Hepatocyte (in vitro differentiated cells): ENCODE measurements at regions not wholly inside any gene's neighbourhood (a gene's known extent, or its start where the extent isn't known, plus 50 kb on each side); places are given as distances from the start of the nearest gene placed in this dataset.

Source experiments
- DNase-seq: peaks from one replicate; pipeline ENCODE4 v3.0.0-alpha.2; 2016; ENCODE audit warnings: low spot score
- H2AFZ ChIP-seq: fragments of 200-600 bp; sonication (generic); 2 replicates; pipeline ENCODE4 v1.6.0; 2016; ENCODE audit warnings: antibody characterized with exemption, mild to moderate bottlenecking
- H3K27ac ChIP-seq: fragments of 200-600 bp; sonication (generic); 2 replicates; pipeline ENCODE4 v1.5.1; 2016; ENCODE audit warnings: mild to moderate bottlenecking
- H3K27me3 ChIP-seq: fragments of 200-600 bp; sonication (generic); 2 replicates; pipeline ENCODE4 v1.6.1; 2016
- H3K36me3 ChIP-seq: fragments of 200-600 bp; sonication (generic); replicated peaks from 2 replicates; pipeline ENCODE4 v1.5.1; 2016; ENCODE audit warnings: low read depth; ENCODE audit not compliant: insufficient read depth
- H3K4me1 ChIP-seq: fragments of 200-600 bp; sonication (generic); 2 replicates; pipeline ENCODE4 v1.5.1; 2016; ENCODE audit warnings: mild to moderate bottlenecking, moderate library complexity; ENCODE audit not compliant: insufficient read depth
- H3K4me2 ChIP-seq: fragments of 200-600 bp; sonication (generic); 2 replicates; pipeline ENCODE4 v1.6.0; 2016
- H3K4me3 ChIP-seq: fragments of 200-600 bp; sonication (generic); 2 replicates; pipeline ENCODE4 v1.5.1; 2016; ENCODE audit warnings: mild to moderate bottlenecking
- H3K79me2 ChIP-seq: fragments of 200-600 bp; sonication (generic); 2 replicates; pipeline ENCODE4 v1.6.0; 2017; ENCODE audit warnings: mild to moderate bottlenecking
- H3K9me2 ChIP-seq: fragments of 200-600 bp; sonication (generic); replicated peaks from 2 replicates; pipeline ENCODE4 v1.6.0; 2017; ENCODE audit warnings: mild to moderate bottlenecking; ENCODE audit not compliant: insufficient read depth
- H3K9me3 ChIP-seq: fragments of 200-600 bp; sonication (generic); 2 replicates; pipeline ENCODE4 v1.5.1; 2016; ENCODE audit warnings: low read depth, mild to moderate bottlenecking
- H4K20me1 ChIP-seq: fragments of 200-600 bp; sonication (generic); 2 replicates; pipeline ENCODE4 v1.6.0; 2016; ENCODE audit warnings: mild to moderate bottlenecking; ENCODE audit not compliant: insufficient read depth, poor library complexity, severe bottlenecking
- CTCF ChIP-seq: fragments of 200-600 bp; sonication (generic); IDR thresholded peaks from 2 replicates; pipeline ENCODE4 v1.5.1; 2016; ENCODE audit warnings: antibody characterized with exemption, mild to moderate bottlenecking; ENCODE audit not compliant: poor library complexity
- EZH2 ChIP-seq: fragments of 200-600 bp; sonication (generic); IDR thresholded peaks from 2 replicates; pipeline ENCODE4 v1.6.1; 2016; ENCODE audit warnings: antibody characterized with exemption, mild to moderate bottlenecking, borderline replicate concordance
- EZH2phosphoT487 ChIP-seq: fragments of 200-600 bp; sonication (generic); IDR thresholded peaks from one replicate; pipeline ENCODE4 v1.6.1; 2018; ENCODE audit warnings: antibody characterized with exemption, mild to moderate bottlenecking, low read depth, moderate library complexity; ENCODE audit not compliant: unreplicated experiment, severe bottlenecking
- WGBS: methylation state at CpG from one replicate; pipeline ENCODE4 v1.1.6; 2016; ENCODE audit warnings: low lambda C conversion rate; ENCODE audit errors: missing lambda C conversion rate; 5-methylcytosine and 5-hydroxymethylcytosine counted together

DNA sequence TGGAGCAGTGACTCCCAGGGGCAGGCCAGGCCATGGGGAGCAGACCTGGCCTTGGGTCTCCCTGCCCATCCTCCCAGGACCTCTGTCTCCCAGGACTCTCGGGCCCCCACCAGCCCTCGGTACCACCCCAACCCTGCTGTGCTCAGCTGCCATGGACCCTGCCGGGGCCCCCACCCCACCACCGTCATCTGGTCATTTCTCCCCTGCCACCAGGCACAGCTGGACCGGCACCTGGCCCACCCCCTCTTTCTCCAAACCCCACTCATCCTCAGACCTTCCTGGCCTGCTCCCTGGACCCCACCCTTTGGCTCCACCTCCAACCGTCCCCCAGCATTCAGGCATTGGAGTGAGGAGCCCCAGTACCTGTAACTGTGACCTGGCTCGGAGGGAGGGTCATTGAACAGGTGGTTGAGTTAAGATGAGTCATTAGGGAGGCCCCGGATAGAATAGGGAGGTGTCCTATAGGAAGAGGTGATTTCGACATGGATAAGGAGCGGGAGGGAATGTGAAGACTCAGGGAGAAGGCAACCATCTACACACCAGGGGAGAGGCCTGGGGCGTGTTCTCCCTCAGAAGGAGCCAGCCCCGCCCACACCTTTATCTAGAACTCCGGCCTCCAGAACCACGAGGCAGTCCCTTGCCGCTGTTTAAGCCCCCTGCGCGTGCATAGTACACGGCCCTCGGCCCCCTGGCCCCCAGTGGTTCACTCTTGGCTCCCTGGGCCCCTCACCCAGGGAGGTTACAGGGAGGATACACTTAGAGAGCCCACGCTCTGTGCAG is 1395.9 kb downstream of the BRD1 start:
- TF ChIP-seq EZH2phosphoT487 (no peak), CTCF (no peak), EZH2 (no peak)
- H3K9me3 ChIP-seq: no peaks in the 10 kb centered on the region
- no peak overlapping the region for H3K27ac ChIP-seq
- H3K4me1 ChIP-seq: no peaks in the 10 kb centered on the region
- WGBS: 71% methylated on average over 15 of the region's 20 CpGs
- H3K9me2 ChIP-seq: no peaks in the 10 kb centered on the region
- DNase-seq: peak; percentile 50
- no peak overlapping the region for H2AFZ ChIP-seq
- H3K36me3 ChIP-seq: no peaks in the 10 kb centered on the region
- H3K79me2 ChIP-seq: no peaks in the 10 kb centered on the region
- H3K27me3 ChIP-seq: no peaks in the 10 kb centered on the region
- H4K20me1 ChIP-seq: no peaks in the 10 kb centered on the region
- H3K4me3 ChIP-seq: no peak overlapping the region
- no peak overlapping the region for H3K4me2 ChIP-seq

DNA sequence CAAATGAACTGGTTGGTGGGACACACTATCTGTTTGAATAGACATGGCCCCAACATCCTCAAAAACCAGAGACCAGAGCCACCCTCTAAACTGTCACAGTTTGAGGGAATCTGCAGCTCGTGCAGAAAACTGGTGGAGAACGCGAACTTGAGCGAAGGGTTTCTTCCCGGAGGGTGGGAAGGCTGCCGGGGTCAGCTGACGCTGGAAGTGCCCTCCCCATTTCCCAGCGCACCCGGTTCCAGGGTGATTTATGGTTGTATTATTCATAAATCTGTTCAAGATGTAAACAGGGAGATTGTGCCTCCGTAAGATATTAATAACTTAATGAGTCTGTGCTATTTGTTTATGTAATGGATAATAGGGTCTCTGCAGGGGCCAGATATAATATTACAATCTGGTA is 1396.7 kb downstream of the BRD1 start:
- H2AFZ ChIP-seq: no peak overlapping the region
- no peak for DNase-seq
- no peak for TF ChIP-seq EZH2phosphoT487
- TF ChIP-seq CTCF: no peak
- TF ChIP-seq EZH2: no peak
- H3K4me2 ChIP-seq: no peak overlapping the region
- no peaks in the 10 kb centered on the region for H3K9me2 ChIP-seq
- H3K4me1 ChIP-seq: no peaks in the 10 kb centered on the region
- H3K36me3 ChIP-seq: no peaks in the 10 kb centered on the region
- H4K20me1 ChIP-seq: no peaks in the 10 kb centered on the region
- H3K27ac ChIP-seq: no peak overlapping the region
- 73% methylated on average over 10 of the region's 10 CpGs for WGBS
- H3K79me2 ChIP-seq: no peaks in the 10 kb centered on the region
- H3K9me3 ChIP-seq: no peaks in the 10 kb centered on the region
- no peaks in the 10 kb centered on the region for H3K27me3 ChIP-seq
- H3K4me3 ChIP-seq: no peak overlapping the region

GRCh38 chr22:48429446-48430020 is 1398.1 kb downstream of the BRD1 start:
- TF ChIP-seq EZH2: no peak
- no peak for TF ChIP-seq CTCF
- TF ChIP-seq EZH2phosphoT487: no peak
- H3K27ac ChIP-seq: no peak overlapping the region
- H2AFZ ChIP-seq: no peak overlapping the region
- no peak for DNase-seq
- no peaks in the 10 kb centered on the region for H3K36me3 ChIP-seq
- 90% methylated on average over 12 of the region's 12 CpGs for WGBS
- H3K4me1 ChIP-seq: no peaks in the 10 kb centered on the region
- H3K9me2 ChIP-seq: no peaks in the 10 kb centered on the region
- no peak overlapping the region for H3K4me2 ChIP-seq
- no peaks in the 10 kb centered on the region for H3K27me3 ChIP-seq
- no peaks in the 10 kb centered on the region for H3K9me3 ChIP-seq
- H4K20me1 ChIP-seq: no peaks in the 10 kb centered on the region
- no peak overlapping the region for H3K4me3 ChIP-seq
- H3K79me2 ChIP-seq: no peaks in the 10 kb centered on the region
